Cardiac fibroblast (primary cell): ENCODE measurements at regions not wholly inside any gene's neighbourhood (a gene's known extent, or its start where the extent isn't known, plus 50 kb on each side); places are given as distances from the start of the nearest gene placed in this dataset.

Experiments used
- DNase-seq, 2 donors: peaks; one replicate each; pipeline versions ENCODE4 v3.0.0 to v3.0.0-alpha.2; 2010; ENCODE audit warnings: low read depth in 2 of 2
- H3K4me3 ChIP-seq, 2 donors: replicated peaks in 1 of 2; 1 replicate in 1 of 2; 2 replicates in 1 of 2; pipeline ENCODE4 v1.5.1; 2011; ENCODE audit warnings: low read depth in 2 of 2, low read length in 2 of 2, mild to moderate bottlenecking in 2 of 2, moderate library complexity in 1 of 2
- TF ChIP-seq, protein P1 (sequence below): IDR thresholded peaks from one replicate; pipeline ENCODE4 v1.5.1; 2011; ENCODE audit warnings: low read depth, mild to moderate bottlenecking, low read length, inconsistent platforms

DNA sequence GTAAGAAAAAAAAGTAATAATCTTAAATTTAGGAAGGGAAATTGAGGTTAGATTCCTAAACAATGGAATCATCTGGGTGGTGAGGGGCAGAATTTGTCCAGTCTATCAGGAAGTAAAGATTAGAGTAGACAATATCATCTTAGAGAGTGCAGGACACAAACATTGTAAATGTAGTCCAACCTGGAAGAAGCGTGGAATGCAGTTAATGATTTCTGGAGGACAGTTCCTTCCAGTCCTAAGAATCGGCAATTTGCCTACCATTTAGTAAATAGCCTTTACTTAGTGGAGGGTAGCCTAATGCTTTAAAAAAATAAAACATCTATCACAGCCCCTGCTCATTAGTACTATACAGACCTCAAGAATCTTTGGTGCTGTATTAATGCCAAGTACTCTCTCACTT is 147.5 kb upstream of the TTC29 start:
- TF ChIP-seq, protein P1, sequence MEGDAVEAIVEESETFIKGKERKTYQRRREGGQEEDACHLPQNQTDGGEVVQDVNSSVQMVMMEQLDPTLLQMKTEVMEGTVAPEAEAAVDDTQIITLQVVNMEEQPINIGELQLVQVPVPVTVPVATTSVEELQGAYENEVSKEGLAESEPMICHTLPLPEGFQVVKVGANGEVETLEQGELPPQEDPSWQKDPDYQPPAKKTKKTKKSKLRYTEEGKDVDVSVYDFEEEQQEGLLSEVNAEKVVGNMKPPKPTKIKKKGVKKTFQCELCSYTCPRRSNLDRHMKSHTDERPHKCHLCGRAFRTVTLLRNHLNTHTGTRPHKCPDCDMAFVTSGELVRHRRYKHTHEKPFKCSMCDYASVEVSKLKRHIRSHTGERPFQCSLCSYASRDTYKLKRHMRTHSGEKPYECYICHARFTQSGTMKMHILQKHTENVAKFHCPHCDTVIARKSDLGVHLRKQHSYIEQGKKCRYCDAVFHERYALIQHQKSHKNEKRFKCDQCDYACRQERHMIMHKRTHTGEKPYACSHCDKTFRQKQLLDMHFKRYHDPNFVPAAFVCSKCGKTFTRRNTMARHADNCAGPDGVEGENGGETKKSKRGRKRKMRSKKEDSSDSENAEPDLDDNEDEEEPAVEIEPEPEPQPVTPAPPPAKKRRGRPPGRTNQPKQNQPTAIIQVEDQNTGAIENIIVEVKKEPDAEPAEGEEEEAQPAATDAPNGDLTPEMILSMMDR, result no peak
- no peak for DNase-seq
- H3K4me3 ChIP-seq, result no peak overlapping the region

DNA sequence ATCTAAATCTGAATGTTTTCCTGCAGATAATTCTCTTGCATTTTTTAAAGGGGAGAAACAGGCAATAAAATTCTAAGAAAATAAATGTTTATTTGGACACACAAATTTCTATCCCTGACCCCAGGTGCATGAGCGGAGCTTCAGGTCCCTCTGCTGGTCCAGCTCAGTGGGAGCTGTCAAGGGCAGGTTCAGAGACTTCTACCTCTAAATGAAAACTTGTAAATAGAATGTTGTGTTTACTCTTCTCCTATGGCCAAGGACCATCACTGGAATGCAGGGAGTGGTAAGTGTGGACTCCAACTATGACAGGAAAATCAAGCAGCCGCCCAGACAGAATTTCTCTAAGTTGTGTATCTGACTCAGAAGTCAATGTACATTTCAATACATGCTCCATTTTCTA is 148.6 kb upstream of the TTC29 start:
- TF ChIP-seq, protein P1, result peak; percentile 23
- DNase-seq, result peak in 1 of 2 donors; percentile 23
- no peak overlapping the region for H3K4me3 ChIP-seq

DNA sequence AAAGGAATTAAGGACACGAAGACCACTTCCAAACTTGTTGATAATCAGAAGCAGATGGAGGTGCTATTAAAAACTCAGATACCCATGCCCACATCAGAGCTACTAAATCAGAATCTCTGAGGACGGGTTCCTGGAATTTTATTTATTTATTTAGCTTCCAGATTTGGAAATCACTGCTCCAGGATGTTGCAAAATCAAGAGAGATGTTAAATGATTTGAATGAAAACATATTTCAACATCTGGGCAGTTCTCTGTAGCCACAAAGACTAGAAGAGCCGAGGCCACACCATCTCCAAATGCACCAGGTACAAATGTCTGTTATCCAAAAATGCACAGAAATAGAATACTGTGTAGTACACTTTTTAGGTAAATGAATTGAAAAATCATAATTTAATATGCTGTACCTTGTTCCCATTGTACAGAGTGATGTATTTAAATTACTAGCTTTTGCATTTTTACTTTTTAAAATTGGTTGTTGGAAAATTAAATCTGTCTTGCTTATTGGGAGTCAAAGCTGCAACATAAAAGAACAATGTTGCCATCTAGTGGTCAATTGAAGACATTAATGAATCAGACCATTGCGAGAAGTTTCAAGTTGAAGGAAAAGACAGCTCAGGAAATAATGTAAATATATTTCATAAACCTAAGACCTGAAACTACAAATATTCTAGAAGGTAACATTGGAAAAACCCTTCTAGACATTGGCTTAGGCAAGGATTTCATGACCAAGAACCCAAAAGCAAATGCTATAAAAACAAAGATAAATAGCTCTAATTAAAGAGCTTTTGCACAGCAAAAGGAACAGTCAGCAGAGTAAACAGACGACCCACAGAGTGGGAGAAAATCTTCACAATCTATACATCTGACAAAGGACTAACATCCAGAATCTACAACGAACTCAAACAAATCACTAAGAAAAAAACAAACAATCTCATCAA is 151.3 kb upstream of the TTC29 start:
- TF ChIP-seq, protein P1, result peak; percentile 44
- DNase-seq, result peak; percentile 77 to 87
- H3K4me3 ChIP-seq, result no peak overlapping the region

DNA sequence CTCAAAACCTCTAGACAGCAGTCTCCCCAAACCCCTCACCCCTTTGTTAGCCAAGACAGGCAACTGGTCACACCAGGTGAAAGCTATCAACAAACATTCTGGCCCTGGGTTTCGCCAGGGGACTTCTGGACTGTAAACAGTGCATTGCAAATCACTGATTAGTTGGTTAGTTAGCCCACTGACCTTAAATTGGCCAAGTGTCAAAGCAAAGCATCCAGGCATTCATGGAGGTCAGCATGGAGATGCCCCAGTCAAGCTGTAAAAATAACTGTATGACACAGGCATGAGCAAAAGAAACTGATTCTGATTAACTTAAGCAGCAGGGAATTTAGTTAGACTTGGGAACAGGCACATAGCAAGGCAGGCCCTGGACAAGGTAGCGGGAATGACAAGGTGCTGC is 156.0 kb upstream of the TTC29 start:
- DNase-seq, result peak in 1 of 2 donors; percentile 41
- TF ChIP-seq, protein P1, result no peak
- H3K4me3 ChIP-seq, result no peak overlapping the region

DNA sequence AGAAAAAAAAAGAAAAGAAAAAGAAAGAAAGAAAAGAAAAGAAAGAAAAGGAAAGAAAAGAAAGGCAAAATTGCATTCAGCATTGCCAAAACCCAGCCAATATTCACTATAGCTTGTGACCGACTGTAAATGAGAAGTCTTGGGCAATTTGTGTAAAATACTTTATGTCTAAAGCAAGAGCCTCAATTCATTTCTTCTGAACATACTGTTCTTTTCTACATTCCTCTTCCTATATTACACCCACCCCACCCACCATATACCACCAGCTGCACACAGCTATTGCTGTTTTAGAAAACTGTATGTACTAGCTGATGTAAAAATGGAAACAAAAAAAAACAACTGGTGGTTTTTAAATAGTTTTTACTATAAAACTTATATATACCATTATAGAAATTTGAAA is 156.9 kb upstream of the TTC29 start:
- H3K4me3 ChIP-seq, result no peak overlapping the region
- TF ChIP-seq, protein P1, result no peak
- peak; percentile 18 to 72 for DNase-seq

DNA sequence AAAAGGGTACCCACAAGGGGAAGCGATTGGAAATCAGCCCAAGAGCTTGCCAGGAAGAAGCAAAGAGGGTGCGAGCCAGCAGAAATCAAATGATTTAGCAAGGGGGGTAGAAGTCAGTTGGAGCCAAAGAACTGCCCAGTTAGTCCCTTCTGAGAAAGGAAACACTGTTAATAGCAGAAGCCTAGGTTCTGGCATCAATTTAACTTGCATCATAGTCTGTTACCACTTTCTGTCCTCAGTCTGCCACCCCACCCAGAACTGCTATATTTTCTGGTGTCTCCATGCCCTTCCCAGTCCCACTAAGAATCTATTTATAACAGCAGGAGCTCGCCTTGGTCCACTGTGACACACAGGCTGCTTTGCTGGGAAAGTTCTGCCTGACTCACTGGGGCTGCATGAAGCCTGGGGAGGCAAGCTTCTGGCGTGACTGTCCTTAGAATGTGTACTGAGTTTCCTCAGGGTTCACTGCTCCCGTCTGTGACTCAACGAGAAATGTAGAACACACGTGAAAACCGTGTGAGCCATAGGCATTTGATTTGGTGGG is 157.8 kb upstream of the TTC29 start:
- H3K4me3 ChIP-seq, result peak overlapping the region in 1 of 2 donors; percentile 16
- DNase-seq, result peak; percentile 96 to 99
- TF ChIP-seq, protein P1, result no peak
